Neural progenitor cell (in vitro differentiated cells): ENCODE measurements at regions not wholly inside any gene's neighbourhood (a gene's known extent, or its start where the extent isn't known, plus 50 kb on each side); places are given as distances from the start of the nearest gene placed in this dataset.

ENCODE experiments used
- DNase-seq: peaks from one replicate; pipeline ENCODE4 v3.0.0-alpha.2; 2016; ENCODE audit warnings: low spot score
- H2AFZ ChIP-seq: fragments of 200-600 bp; sonication (generic); replicated peaks from 2 replicates; pipeline ENCODE4 v1.6.1; 2016; ENCODE audit warnings: antibody characterized with exemption
- H3F3A ChIP-seq: fragments of 200-600 bp; sonication (generic); 2 replicates; pipeline ENCODE4 v1.6.1; 2016; ENCODE audit warnings: antibody characterized with exemption, low read depth
- H3K27ac ChIP-seq: fragments of 200-600 bp; sonication (generic); 2 replicates; pipeline ENCODE4 v1.5.1; 2016; ENCODE audit warnings: mild to moderate bottlenecking
- H3K27me3 ChIP-seq: fragments of 200-600 bp; sonication (generic); 2 replicates; pipeline ENCODE4 v1.6.1; 2016; ENCODE audit warnings: mild to moderate bottlenecking, moderate library complexity
- H3K36me3 ChIP-seq: fragments of 200-600 bp; sonication (generic); 2 replicates; pipeline ENCODE4 v1.5.1; 2016
- H3K4me1 ChIP-seq: fragments of 200-600 bp; sonication (generic); 2 replicates; pipeline ENCODE4 v1.6.1; 2016; ENCODE audit warnings: mixed run types
- H3K4me2 ChIP-seq: fragments of 200-600 bp; sonication (generic); 2 replicates; pipeline ENCODE4 v1.6.1; 2016
- H3K4me3 ChIP-seq: fragments of 200-600 bp; sonication (generic); 2 replicates; pipeline ENCODE4 v1.5.1; 2016
- H3K79me2 ChIP-seq: fragments of 200-600 bp; sonication (generic); 2 replicates; pipeline ENCODE4 v1.6.1; 2016; ENCODE audit warnings: low read depth
- H3K9ac ChIP-seq: fragments of 200-600 bp; sonication (generic); 2 replicates; pipeline ENCODE4 v1.6.1; 2016
- H3K9me3 ChIP-seq: fragments of 200-600 bp; sonication (generic); 2 replicates; pipeline ENCODE4 v1.5.1; 2016; ENCODE audit warnings: low read depth
- H4K20me1 ChIP-seq: fragments of 200-600 bp; sonication (generic); 2 replicates; pipeline ENCODE4 v1.6.1; 2016; ENCODE audit warnings: low read depth
- H3K27ac Mint-ChIP-seq: 3 replicates; pipeline ENCODE4 v1.8.0; 2021; ENCODE audit warnings: mixed read lengths
- H3K27me3 Mint-ChIP-seq: 2 replicates; pipeline ENCODE4 v1.8.0; 2022; ENCODE audit warnings: low read depth, mild to moderate bottlenecking, inconsistent platforms, moderate library complexity, mixed read lengths; ENCODE audit not compliant: insufficient read depth
- H3K36me3 Mint-ChIP-seq: 3 replicates; pipeline ENCODE4 v1.8.0; 2021; ENCODE audit warnings: mixed read lengths
- H3K4me1 Mint-ChIP-seq: 3 replicates; pipeline ENCODE4 v1.8.0; 2021; ENCODE audit warnings: mixed read lengths
- H3K4me3 Mint-ChIP-seq: 3 replicates; pipeline ENCODE4 v1.8.0; 2021; ENCODE audit warnings: mild to moderate bottlenecking, moderate library complexity, mixed read lengths
- H3K9me3 Mint-ChIP-seq: 3 replicates; pipeline ENCODE4 v1.8.0; 2020; ENCODE audit warnings: mixed read lengths
- EZH2 ChIP-seq: fragments of 200-600 bp; sonication (generic); IDR thresholded peaks from 2 replicates; pipeline ENCODE4 v1.6.1; 2017; ENCODE audit warnings: antibody characterized with exemption, mild to moderate bottlenecking, moderate library complexity
- EZH2phosphoT487 ChIP-seq: fragments of 200-600 bp; sonication (generic); IDR thresholded peaks from 2 replicates; pipeline ENCODE4 v1.6.1; 2017; ENCODE audit warnings: antibody characterized with exemption
- TF ChIP-seq, protein P1 (sequence below): fragments of 200-600 bp; sonication (generic); IDR thresholded peaks from 2 replicates; pipeline ENCODE4 v1.5.1; 2017; ENCODE audit warnings: antibody characterized with exemption, mild to moderate bottlenecking

DNA sequence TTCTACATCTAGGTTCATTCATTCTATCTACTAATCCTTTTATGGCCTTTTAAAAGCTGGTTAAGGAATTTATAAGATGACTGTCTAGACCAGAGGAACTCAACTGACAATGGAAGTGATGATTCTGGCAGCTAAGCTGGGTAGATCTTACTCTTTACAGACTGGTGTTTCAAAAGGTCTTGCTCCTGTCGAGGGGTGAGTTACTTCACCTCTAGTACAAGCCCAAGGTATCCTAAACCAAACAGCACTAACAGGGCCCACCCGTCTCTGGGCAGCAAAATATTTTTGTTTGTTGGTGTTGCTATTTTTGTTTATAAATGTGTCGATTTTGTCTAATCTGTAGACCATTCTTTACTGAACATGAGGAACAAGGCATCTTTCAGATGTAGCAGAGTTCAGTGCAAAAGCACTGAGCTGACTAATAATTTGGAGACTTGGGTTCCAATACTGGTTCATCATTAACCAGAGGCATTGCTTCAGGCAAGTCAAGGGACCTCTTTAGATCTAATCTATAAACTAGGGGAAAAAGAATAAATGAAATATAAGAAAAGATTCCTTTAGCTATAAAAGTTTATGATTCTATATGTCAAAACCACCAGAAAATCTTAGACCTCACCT, 90.3 kb upstream of the FRG1 start:
- no peaks in the 10 kb centered on the region for H3K36me3 Mint-ChIP-seq
- TF ChIP-seq EZH2 (no peak), EZH2phosphoT487 (no peak)
- TF ChIP-seq, protein P1, sequence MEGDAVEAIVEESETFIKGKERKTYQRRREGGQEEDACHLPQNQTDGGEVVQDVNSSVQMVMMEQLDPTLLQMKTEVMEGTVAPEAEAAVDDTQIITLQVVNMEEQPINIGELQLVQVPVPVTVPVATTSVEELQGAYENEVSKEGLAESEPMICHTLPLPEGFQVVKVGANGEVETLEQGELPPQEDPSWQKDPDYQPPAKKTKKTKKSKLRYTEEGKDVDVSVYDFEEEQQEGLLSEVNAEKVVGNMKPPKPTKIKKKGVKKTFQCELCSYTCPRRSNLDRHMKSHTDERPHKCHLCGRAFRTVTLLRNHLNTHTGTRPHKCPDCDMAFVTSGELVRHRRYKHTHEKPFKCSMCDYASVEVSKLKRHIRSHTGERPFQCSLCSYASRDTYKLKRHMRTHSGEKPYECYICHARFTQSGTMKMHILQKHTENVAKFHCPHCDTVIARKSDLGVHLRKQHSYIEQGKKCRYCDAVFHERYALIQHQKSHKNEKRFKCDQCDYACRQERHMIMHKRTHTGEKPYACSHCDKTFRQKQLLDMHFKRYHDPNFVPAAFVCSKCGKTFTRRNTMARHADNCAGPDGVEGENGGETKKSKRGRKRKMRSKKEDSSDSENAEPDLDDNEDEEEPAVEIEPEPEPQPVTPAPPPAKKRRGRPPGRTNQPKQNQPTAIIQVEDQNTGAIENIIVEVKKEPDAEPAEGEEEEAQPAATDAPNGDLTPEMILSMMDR: no peak

GRCh38 chr4:189858435-189858834, 82.2 kb upstream of the FRG1 start:
- Mint-ChIP-seq H3K4me1 (peaks cover 2% of the 10 kb centered on the region), H3K36me3 (no peaks in the 10 kb centered on the region), H3K27ac (no peak overlapping the region), H3K4me3 (no peak overlapping the region), H3K9me3 (peaks cover 36% of the 10 kb centered on the region), H3K27me3 (peaks cover 2% of the 10 kb centered on the region)
- peak; percentile 68 for DNase-seq
- no peaks in the 10 kb centered on the region for H3F3A ChIP-seq
- H3K4me3 ChIP-seq: no peak overlapping the region
- no peaks in the 10 kb centered on the region for H4K20me1 ChIP-seq
- TF ChIP-seq, protein P1: no peak
- no peak for TF ChIP-seq EZH2phosphoT487
- no peak for TF ChIP-seq EZH2
- no peak overlapping the region for H3K4me2 ChIP-seq
- H3K79me2 ChIP-seq: no peaks in the 10 kb centered on the region
- H3K9ac ChIP-seq: no peak overlapping the region
- H3K27me3 ChIP-seq: no peaks in the 10 kb centered on the region
- H3K4me1 ChIP-seq: peaks cover 11% of the 10 kb centered on the region
- no peaks in the 10 kb centered on the region for H3K36me3 ChIP-seq
- H3K27ac ChIP-seq: no peak overlapping the region
- H3K9me3 ChIP-seq: no peaks in the 10 kb centered on the region
- no peak overlapping the region for H2AFZ ChIP-seq

More for the DNA sequence above, 90.3 kb upstream of the FRG1 start:
- H3K79me2 ChIP-seq: no peaks in the 10 kb centered on the region
- Mint-ChIP-seq H3K4me1 (no peaks in the 10 kb centered on the region), H3K4me3 (no peak overlapping the region), H3K27me3 (peaks cover 4% of the 10 kb centered on the region), H3K9me3 (peaks cover 24% of the 10 kb centered on the region), H3K27ac (no peak overlapping the region)
- no peak overlapping the region for H3K27ac ChIP-seq
- no peak overlapping the region for H3K4me2 ChIP-seq
- no peak for DNase-seq
- H3K4me1 ChIP-seq: no peaks in the 10 kb centered on the region
- H3K9ac ChIP-seq: no peak overlapping the region
- no peak overlapping the region for H3K4me3 ChIP-seq
- H3K9me3 ChIP-seq: no peaks in the 10 kb centered on the region
- H3K36me3 ChIP-seq: no peaks in the 10 kb centered on the region
- no peaks in the 10 kb centered on the region for H4K20me1 ChIP-seq
- no peak overlapping the region for H2AFZ ChIP-seq
- no peaks in the 10 kb centered on the region for H3F3A ChIP-seq
- no peaks in the 10 kb centered on the region for H3K27me3 ChIP-seq

DNA sequence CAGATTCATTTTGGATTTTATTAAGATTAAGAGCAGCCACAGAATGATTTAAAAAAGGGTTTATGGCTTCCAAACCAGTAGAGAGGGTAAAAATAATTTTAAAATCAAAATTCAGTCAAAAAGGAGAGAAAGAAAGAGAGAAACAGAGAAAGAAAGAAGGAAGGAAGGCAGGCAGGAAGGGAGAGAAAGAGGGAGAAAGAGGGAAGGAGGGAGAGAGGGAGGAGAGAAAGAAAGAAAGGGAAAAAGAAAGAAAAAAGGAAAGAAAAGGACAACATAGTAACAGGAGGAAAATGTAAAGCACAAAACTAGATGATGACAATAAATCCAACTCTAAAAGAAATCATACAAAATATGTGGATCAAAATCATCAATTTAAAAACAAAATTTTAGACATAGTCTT, 79.6 kb upstream of the FRG1 start:
- DNase-seq: no peak
- Histone ChIP-seq H3K9me3 (no peaks in the 10 kb centered on the region), H3K27ac (no peak overlapping the region), H2AFZ (no peak overlapping the region), H3K4me1 (peaks cover 11% of the 10 kb centered on the region), H3K79me2 (no peaks in the 10 kb centered on the region), H3F3A (no peaks in the 10 kb centered on the region), H3K36me3 (no peaks in the 10 kb centered on the region), H3K4me3 (no peak overlapping the region), H4K20me1 (no peaks in the 10 kb centered on the region), H3K27me3 (no peaks in the 10 kb centered on the region), H3K4me2 (no peak overlapping the region), H3K9ac (no peak overlapping the region)
- no peak for TF ChIP-seq EZH2
- no peak for TF ChIP-seq EZH2phosphoT487
- TF ChIP-seq, protein P1: no peak
- no peak overlapping the region for H3K4me3 Mint-ChIP-seq
- H3K9me3 Mint-ChIP-seq: peaks cover 15% of the 10 kb centered on the region
- H3K27ac Mint-ChIP-seq: no peak overlapping the region
- peaks cover 2% of the 10 kb centered on the region for H3K4me1 Mint-ChIP-seq
- H3K27me3 Mint-ChIP-seq: peaks cover 2% of the 10 kb centered on the region
- H3K36me3 Mint-ChIP-seq: no peaks in the 10 kb centered on the region
